RWPE1 (cell line): ENCODE measurements at regions not wholly inside any gene's neighbourhood (a gene's known extent, or its start where the extent isn't known, plus 50 kb on each side); places are given as distances from the start of the nearest gene placed in this dataset.

ENCODE experiments used
- CTCF ChIA-PET: fragments of 350-600 bp; sonication (Branson Sonifier 250); formaldehyde crosslinking; extraction: SDS; loops from one replicate; lab custom pipeline; 2021; lab: Yijun Ruan, JAX
- POLR2A ChIA-PET: fragments of 400-600 bp; formaldehyde crosslinking; extraction: SDS; loops from one replicate; lab custom pipeline; 2020; ENCODE audit warnings: antibody characterized with exemption; ENCODE audit not compliant: low non-redundant PET; lab: Yijun Ruan, JAX
- DNase-seq: peaks from one replicate; pipeline ENCODE4 v3.0.0; 2012; ENCODE audit warnings: low spot score
- H3K27ac ChIP-seq: fragments of 450-650 bp; 2 replicates; pipeline ENCODE4 v1.5.1; 2017
- CTCF ChIP-seq: fragments of 450-650 bp; conservative IDR thresholded peaks from 2 replicates; pipeline ENCODE4 v1.5.1; 2017; ENCODE audit warnings: low read depth, mild to moderate bottlenecking

- ChIA-PET CTCF (no interaction called here), POLR2A (no interaction called here)
- no peak for DNase-seq
- H3K27ac ChIP-seq = no peak overlapping the region
- no peak for TF ChIP-seq CTCF
Measured at GRCh38 chr17:72053036-72053435, 67.8 kb upstream of the SOX9 start.

GRCh38 chr17:72053449-72053848, 67.4 kb upstream of the SOX9 start:
- CTCF ChIA-PET = no interaction called here
- no peak for DNase-seq
- POLR2A ChIA-PET = no interaction called here
- H3K27ac ChIP-seq = no peak overlapping the region
- TF ChIP-seq CTCF = no peak

- ChIA-PET POLR2A (no interaction called here), CTCF (no interaction called here)
- H3K27ac ChIP-seq = no peak overlapping the region
- no peak for DNase-seq
- no peak for TF ChIP-seq CTCF
Measured at GRCh38 chr17:72056155-72056554, 64.7 kb upstream of the SOX9 start.

GRCh38 chr17:72056727-72057290, 64.0 kb upstream of the SOX9 start:
- no peak for TF ChIP-seq CTCF
- no peak overlapping the region for H3K27ac ChIP-seq
- no peak for DNase-seq
- POLR2A ChIA-PET = no interaction called here
- CTCF ChIA-PET = no interaction called here

- CTCF ChIA-PET = no interaction called here
- no peak for TF ChIP-seq CTCF
- POLR2A ChIA-PET = no interaction called here
- no peak for DNase-seq
- H3K27ac ChIP-seq = no peak overlapping the region
Measured at GRCh38 chr17:72060084-72060483, 60.7 kb upstream of the SOX9 start.

GRCh38 chr17:72063262-72063661, 57.6 kb upstream of the SOX9 start:
- CTCF ChIA-PET = no interaction called here
- no peak for TF ChIP-seq CTCF
- no peak for DNase-seq
- POLR2A ChIA-PET = no interaction called here
- H3K27ac ChIP-seq = no peak overlapping the region
